SK-N-SH (cell line): ENCODE measurements at regions not wholly inside any gene's neighbourhood (a gene's known extent, or its start where the extent isn't known, plus 50 kb on each side); places are given as distances from the start of the nearest gene placed in this dataset.

Experiments
- CTCF ChIA-PET: fragments of 300-600, 350-600 bp; formaldehyde crosslinking; extraction: SDS; loops from one replicate; lab custom pipeline; 2021; lab: Yijun Ruan, JAX
- POLR2A ChIA-PET: fragments of 350-600 bp; sonication (Branson Sonifier 250); formaldehyde crosslinking; extraction: SDS; loops from one replicate; lab custom pipeline; 2020; ENCODE audit warnings: antibody characterized with exemption, inconsistent platforms; lab: Yijun Ruan, JAX
- DNase-seq: peaks from one replicate; pipeline ENCODE4 v3.0.0; 2012
- H2AFZ ChIP-seq: fragments of 200-600 bp; sonication (generic); 2 replicates; pipeline ENCODE4 v1.8.1; 2016; ENCODE audit warnings: antibody characterized with exemption, mild to moderate bottlenecking, low read depth
- H3F3A ChIP-seq: fragments of 200-600 bp; sonication (generic); replicated peaks from 2 replicates; pipeline ENCODE3; 2016; ENCODE audit warnings: antibody characterized with exemption, mild to moderate bottlenecking; ENCODE audit not compliant: insufficient read depth
- H3K27ac ChIP-seq, 2 experiments: fragments of 200-500 bp in 1 of 2; fragments of 200-600 bp in 1 of 2; sonication (Bioruptor generic) in 1 of 2; sonication (generic), shearing (Covaris generic) in 1 of 2; 2 replicates each; pipeline versions ENCODE4 v1.5.1 to v1.6.1; 2014 to 2016; ENCODE audit warnings: low read depth in 2 of 2, inconsistent platforms in 1 of 2, low read length in 1 of 2, mild to moderate bottlenecking in 1 of 2, mixed read lengths in 1 of 2
- H3K27me3 ChIP-seq: fragments of 200-600 bp; sonication (generic), shearing (Covaris generic); 2 replicates; pipeline ENCODE4 v1.6.1; 2016; ENCODE audit warnings: mixed run types; ENCODE audit not compliant: insufficient read depth
- H3K36me3 ChIP-seq, 2 experiments: fragments of 200-500 bp in 1 of 2; fragments of 200-600 bp in 1 of 2; sonication (Bioruptor generic) in 1 of 2; sonication (generic) in 1 of 2; replicated peaks in 1 of 2; 2 replicates each; pipeline versions ENCODE3 to v1.5.1; 2014 to 2016; ENCODE audit warnings: low read length in 1 of 2, mild to moderate bottlenecking in 1 of 2; ENCODE audit not compliant: insufficient read depth in 2 of 2, control insufficient read depth in 1 of 2
- H3K4me1 ChIP-seq, 2 experiments: fragments of 200-500 bp in 1 of 2; fragments of 200-600 bp in 1 of 2; sonication (Bioruptor generic) in 1 of 2; sonication (generic), shearing (Covaris generic) in 1 of 2; 2 replicates each; pipeline versions ENCODE4 v1.5.1 to v1.6.1; 2014 to 2016; ENCODE audit warnings: low read depth in 1 of 2, low read length in 1 of 2, mixed run types in 1 of 2; ENCODE audit not compliant: insufficient read depth in 2 of 2, control insufficient read depth in 1 of 2
- H3K4me2 ChIP-seq: fragments of 200-600 bp; sonication (generic), shearing (Covaris generic); 2 replicates; pipeline ENCODE4 v1.6.1; 2017; ENCODE audit warnings: mixed run types
- H3K4me3 ChIP-seq, 2 experiments: fragments of 200-500 bp in 1 of 2; fragments of 200-600 bp in 1 of 2; sonication (Bioruptor generic) in 1 of 2; sonication (generic), shearing (Covaris generic) in 1 of 2; 2 replicates each; pipeline versions ENCODE4 v1.5.1 to v1.8.1; 2014 to 2016; ENCODE audit warnings: low read depth in 2 of 2, inconsistent platforms in 1 of 2, low read length in 1 of 2, mild to moderate bottlenecking in 1 of 2, mixed read lengths in 1 of 2, moderate library complexity in 1 of 2
- H3K79me2 ChIP-seq: fragments of 200-600 bp; sonication (generic); 2 replicates; pipeline ENCODE4 v1.8.1; 2017; ENCODE audit warnings: mild to moderate bottlenecking; ENCODE audit not compliant: insufficient read depth
- H3K9ac ChIP-seq: fragments of 200-600 bp; sonication (generic); 2 replicates; pipeline ENCODE4 v1.6.1; 2017; ENCODE audit warnings: mixed run types
- H3K9me2 ChIP-seq: fragments of 200-600 bp; sonication (generic); 2 replicates; pipeline ENCODE4 v1.6.1; 2017; ENCODE audit warnings: mixed run types
- H3K9me3 ChIP-seq: fragments of 200-600 bp; sonication (generic); 2 replicates; pipeline ENCODE4 v1.6.1; 2017; ENCODE audit warnings: mixed run types, mild to moderate bottlenecking, moderate library complexity
- H4K20me1 ChIP-seq: fragments of 200-600 bp; sonication (generic); 2 replicates; pipeline ENCODE4 v1.6.1; 2017; ENCODE audit warnings: mild to moderate bottlenecking, mixed run types; ENCODE audit not compliant: insufficient read depth
- CTCF ChIP-seq: fragments of 200-600 bp; sonication (generic); IDR thresholded peaks from 2 replicates; pipeline ENCODE4 v1.6.1; 2017; ENCODE audit warnings: antibody characterized with exemption, mild to moderate bottlenecking, moderate library complexity
- ELF1 ChIP-seq: IDR thresholded peaks from 2 replicates; pipeline ENCODE4 v1.4.0; 2012
- EP300 ChIP-seq, 2 experiments: IDR thresholded peaks; 2 replicates each; pipeline versions ENCODE4 v1.4.0 to v1.6.1; 2012; ENCODE audit warnings: borderline replicate concordance in 1 of 2, low read depth in 1 of 2, low read length in 1 of 2
- FOSL2 ChIP-seq: IDR thresholded peaks from 2 replicates; pipeline ENCODE4 v1.4.0; 2012; ENCODE audit warnings: low read depth, mild to moderate bottlenecking, moderate library complexity, borderline replicate concordance
- FOXJ3 ChIP-seq: sonication (generic); formaldehyde crosslinking; IDR thresholded peaks from 2 replicates; pipeline ENCODE4 v1.5.1; 2020; ENCODE audit warnings: mild to moderate bottlenecking, missing genetic modification reagents
- GATA2 ChIP-seq: sonication (generic); formaldehyde crosslinking; IDR thresholded peaks from 2 replicates; pipeline ENCODE4 v1.5.0; 2020; ENCODE audit warnings: mild to moderate bottlenecking, missing genetic modification reagents
- IRF3 ChIP-seq: fragments of 150-350 bp; IDR thresholded peaks from 2 replicates; pipeline ENCODE4 v1.6.1; 2016; ENCODE audit warnings: mild to moderate bottlenecking, low read depth, low read length
- JUND ChIP-seq: IDR thresholded peaks from 2 replicates; pipeline ENCODE4 v1.4.0; 2012
- MEF2A ChIP-seq: IDR thresholded peaks from 2 replicates; pipeline ENCODE4 v1.4.0; 2012; ENCODE audit warnings: low read depth, borderline replicate concordance
- NFIC ChIP-seq: IDR thresholded peaks from 2 replicates; pipeline ENCODE4 v1.4.0; 2012; ENCODE audit warnings: borderline replicate concordance
- NRF1 ChIP-seq: IDR thresholded peaks from 2 replicates; pipeline ENCODE4 v1.6.1; 2012; ENCODE audit warnings: low read depth, mild to moderate bottlenecking, low read length
- RAD21 ChIP-seq: IDR thresholded peaks from 2 replicates; pipeline ENCODE4 v1.6.1; 2012; ENCODE audit warnings: mild to moderate bottlenecking, low read length
- RXRA ChIP-seq: IDR thresholded peaks from 2 replicates; pipeline ENCODE4 v1.4.0; 2012; ENCODE audit warnings: low read depth, mild to moderate bottlenecking, borderline replicate concordance
- SIN3A ChIP-seq: IDR thresholded peaks from 2 replicates; pipeline ENCODE4 v1.6.1; 2012; ENCODE audit warnings: low read depth, mild to moderate bottlenecking, low read length, moderate library complexity, borderline replicate concordance
- SMC3 ChIP-seq: IDR thresholded peaks from 2 replicates; pipeline ENCODE4 v1.6.1; 2012; ENCODE audit warnings: low read depth, low read length, improper control_type of control experiment
- TCF12 ChIP-seq: IDR thresholded peaks from 2 replicates; pipeline ENCODE4 v1.4.0; 2012
- USF2 ChIP-seq: fragments of 150-350 bp; IDR thresholded peaks from 2 replicates; pipeline ENCODE4 v1.6.1; 2017; ENCODE audit warnings: antibody characterized with exemption, low read length, low read depth, borderline replicate concordance
- YY1 ChIP-seq: IDR thresholded peaks from 2 replicates; pipeline ENCODE4 v1.4.0; 2012; ENCODE audit warnings: low read depth, mild to moderate bottlenecking
- WGBS: methylation state at CpG from one replicate; pipeline ENCODE4 v1.1.6; 2017; ENCODE audit warnings: low lambda C conversion rate; 5-methylcytosine and 5-hydroxymethylcytosine counted together
- TF ChIP-seq, protein P1 (sequence below): IDR thresholded peaks from 2 replicates; pipeline ENCODE4 v1.6.1; 2012; ENCODE audit warnings: mild to moderate bottlenecking, low read depth, low read length, moderate library complexity
- TF ChIP-seq, protein P2 (sequence below): IDR thresholded peaks from 2 replicates; pipeline ENCODE4; 2012

- no peak for TF ChIP-seq CTCF
- TF ChIP-seq EP300 (IDR thresholded peaks at IDR 0.05; ENCODE audit: borderline replicate concordance in 1 of 2, low read depth in 1 of 2, low read length in 1 of 2): no peak
- TF ChIP-seq YY1: no peak
- no peak for TF ChIP-seq USF2
- no peak for TF ChIP-seq FOXJ3 (CRISPR knock-in tag)
- TF ChIP-seq NFIC: no peak
- TF ChIP-seq SIN3A: no peak
- TF ChIP-seq NRF1: no peak
- TF ChIP-seq, all 33 proteins: peak for 0
These were observed 1013.9 kb downstream of the KCNT2 start (continued) for GRCh38 chr1:195594322-195594721.

DNA sequence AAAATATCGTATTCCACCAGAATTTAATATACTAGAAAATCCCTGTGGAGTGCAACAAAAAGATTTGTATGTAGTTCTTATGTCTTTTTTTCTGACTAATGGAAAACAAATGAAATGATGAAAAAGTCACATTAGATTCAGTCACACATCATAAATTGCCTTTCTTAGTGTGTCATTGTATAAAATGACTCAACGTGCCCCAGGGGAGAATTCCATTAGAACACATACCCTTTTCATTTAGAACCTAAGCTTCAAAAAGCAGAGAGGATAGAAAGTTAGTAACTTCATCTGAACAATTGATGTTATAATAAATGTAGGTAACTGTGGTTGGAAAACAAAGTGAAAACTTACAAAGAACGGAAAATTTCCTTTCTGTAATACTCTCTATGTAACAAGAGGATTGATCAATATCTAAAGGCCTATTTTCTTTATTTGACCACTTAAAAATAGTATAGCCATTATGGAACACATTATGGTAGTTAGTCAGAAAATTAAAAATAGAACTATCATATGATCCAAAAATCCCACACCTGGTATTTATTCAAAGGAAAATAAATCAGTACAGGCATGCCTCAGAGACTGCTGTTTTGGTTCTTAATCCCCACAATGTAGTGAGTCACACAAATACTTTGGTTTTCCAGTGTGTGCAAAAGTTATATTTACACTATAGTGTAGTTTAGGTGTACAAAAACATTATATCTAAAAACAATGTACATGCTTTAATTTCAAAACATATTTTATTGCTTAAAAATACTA, 1016.1 kb downstream of the KCNT2 start:
- Histone ChIP-seq H4K20me1 (no peaks in the 10 kb centered on the region), H3K9ac (peak overlapping the region; percentile 34; the same call in 1 of the 2 replicates), H3K27me3 (no peaks in the 10 kb centered on the region), H3K9me3 (no peaks in the 10 kb centered on the region; the same call in 1 of the 2 replicates), H3K4me3 (no peak overlapping the region), H3K79me2 (no peaks in the 10 kb centered on the region), H3K4me2 (peak overlapping the region; percentile 45), H3K4me1 (no peaks in the 10 kb centered on the region; a peak in 2 of 4 replicates), H2AFZ (peak overlapping the region; percentile 55; the same call in 1 of the 2 replicates), H3K9me2 (no peaks in the 10 kb centered on the region; the same call in 1 of the 2 replicates), H3F3A (peaks cover 7% of the 10 kb centered on the region), H3K27ac (peak overlapping the region; percentile 83 to 86), H3K36me3 (no peaks in the 10 kb centered on the region)
- TF ChIP-seq CTCF (no peak), GATA2 (CRISPR knock-in tag) (no peak), JUND (peak; percentile 28), RAD21 (no peak), SIN3A (no peak), IRF3 (no peak), TCF12 (peak; percentile 38), FOSL2 (peak; percentile 57), RXRA (0 out of 2 replicates have a peak, but pooled peaks have one; percentile 29), MEF2A (peak; percentile 67), ELF1 (no peak), SMC3 (no peak)
- TF ChIP-seq, protein P1, sequence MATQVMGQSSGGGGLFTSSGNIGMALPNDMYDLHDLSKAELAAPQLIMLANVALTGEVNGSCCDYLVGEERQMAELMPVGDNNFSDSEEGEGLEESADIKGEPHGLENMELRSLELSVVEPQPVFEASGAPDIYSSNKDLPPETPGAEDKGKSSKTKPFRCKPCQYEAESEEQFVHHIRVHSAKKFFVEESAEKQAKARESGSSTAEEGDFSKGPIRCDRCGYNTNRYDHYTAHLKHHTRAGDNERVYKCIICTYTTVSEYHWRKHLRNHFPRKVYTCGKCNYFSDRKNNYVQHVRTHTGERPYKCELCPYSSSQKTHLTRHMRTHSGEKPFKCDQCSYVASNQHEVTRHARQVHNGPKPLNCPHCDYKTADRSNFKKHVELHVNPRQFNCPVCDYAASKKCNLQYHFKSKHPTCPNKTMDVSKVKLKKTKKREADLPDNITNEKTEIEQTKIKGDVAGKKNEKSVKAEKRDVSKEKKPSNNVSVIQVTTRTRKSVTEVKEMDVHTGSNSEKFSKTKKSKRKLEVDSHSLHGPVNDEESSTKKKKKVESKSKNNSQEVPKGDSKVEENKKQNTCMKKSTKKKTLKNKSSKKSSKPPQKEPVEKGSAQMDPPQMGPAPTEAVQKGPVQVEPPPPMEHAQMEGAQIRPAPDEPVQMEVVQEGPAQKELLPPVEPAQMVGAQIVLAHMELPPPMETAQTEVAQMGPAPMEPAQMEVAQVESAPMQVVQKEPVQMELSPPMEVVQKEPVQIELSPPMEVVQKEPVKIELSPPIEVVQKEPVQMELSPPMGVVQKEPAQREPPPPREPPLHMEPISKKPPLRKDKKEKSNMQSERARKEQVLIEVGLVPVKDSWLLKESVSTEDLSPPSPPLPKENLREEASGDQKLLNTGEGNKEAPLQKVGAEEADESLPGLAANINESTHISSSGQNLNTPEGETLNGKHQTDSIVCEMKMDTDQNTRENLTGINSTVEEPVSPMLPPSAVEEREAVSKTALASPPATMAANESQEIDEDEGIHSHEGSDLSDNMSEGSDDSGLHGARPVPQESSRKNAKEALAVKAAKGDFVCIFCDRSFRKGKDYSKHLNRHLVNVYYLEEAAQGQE: no peak
- TF ChIP-seq, protein P2, sequence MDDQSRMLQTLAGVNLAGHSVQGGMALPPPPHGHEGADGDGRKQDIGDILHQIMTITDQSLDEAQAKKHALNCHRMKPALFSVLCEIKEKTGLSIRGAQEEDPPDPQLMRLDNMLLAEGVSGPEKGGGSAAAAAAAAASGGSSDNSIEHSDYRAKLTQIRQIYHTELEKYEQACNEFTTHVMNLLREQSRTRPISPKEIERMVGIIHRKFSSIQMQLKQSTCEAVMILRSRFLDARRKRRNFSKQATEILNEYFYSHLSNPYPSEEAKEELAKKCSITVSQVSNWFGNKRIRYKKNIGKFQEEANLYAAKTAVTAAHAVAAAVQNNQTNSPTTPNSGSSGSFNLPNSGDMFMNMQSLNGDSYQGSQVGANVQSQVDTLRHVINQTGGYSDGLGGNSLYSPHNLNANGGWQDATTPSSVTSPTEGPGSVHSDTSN: peak; percentile 67
- DNase-seq: no peak
- ChIA-PET CTCF (no interaction called here), POLR2A (no interaction called here)
- WGBS: 27% methylated on average over 3 of the region's 3 CpGs
